Inferior parietal cortex (tissue), 1 donor: ENCODE measurements at regions not wholly inside any gene's neighbourhood (a gene's known extent, or its start where the extent isn't known, plus 50 kb on each side); places are given as distances from the start of the nearest gene placed in this dataset.
"Not testable (repeated sequence)": the region's sequence is repeated elsewhere in the genome, so short reads cannot be mapped to it uniquely, and the experiment has no call there.

Experiments used
- DNase-seq: peaks from one replicate; pipeline ENCODE4 v3.0.0-alpha.2; 2016; ENCODE audit errors: extremely low spot score

DNA sequence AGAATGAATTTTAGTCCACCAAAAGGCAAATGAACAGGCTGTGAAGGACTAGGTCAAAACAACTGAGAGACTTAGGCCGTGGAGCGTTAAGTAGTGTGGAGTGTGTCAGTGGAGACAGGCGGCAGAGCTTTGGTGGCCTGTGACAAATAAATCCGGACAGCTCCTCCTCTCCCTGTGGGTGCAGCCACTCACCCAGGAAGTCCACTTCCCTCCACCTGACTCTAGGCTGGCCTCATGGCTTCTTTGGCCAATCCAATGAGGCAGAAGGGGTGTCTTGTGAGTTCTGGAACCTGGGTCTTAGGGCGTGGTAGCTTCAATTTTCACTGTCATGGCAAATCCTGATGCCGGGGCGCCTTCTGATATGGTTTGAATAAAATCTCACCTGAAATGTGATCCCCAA is 180.9 kb upstream of the C14orf180 start:
- DNase-seq: no peak

DNA sequence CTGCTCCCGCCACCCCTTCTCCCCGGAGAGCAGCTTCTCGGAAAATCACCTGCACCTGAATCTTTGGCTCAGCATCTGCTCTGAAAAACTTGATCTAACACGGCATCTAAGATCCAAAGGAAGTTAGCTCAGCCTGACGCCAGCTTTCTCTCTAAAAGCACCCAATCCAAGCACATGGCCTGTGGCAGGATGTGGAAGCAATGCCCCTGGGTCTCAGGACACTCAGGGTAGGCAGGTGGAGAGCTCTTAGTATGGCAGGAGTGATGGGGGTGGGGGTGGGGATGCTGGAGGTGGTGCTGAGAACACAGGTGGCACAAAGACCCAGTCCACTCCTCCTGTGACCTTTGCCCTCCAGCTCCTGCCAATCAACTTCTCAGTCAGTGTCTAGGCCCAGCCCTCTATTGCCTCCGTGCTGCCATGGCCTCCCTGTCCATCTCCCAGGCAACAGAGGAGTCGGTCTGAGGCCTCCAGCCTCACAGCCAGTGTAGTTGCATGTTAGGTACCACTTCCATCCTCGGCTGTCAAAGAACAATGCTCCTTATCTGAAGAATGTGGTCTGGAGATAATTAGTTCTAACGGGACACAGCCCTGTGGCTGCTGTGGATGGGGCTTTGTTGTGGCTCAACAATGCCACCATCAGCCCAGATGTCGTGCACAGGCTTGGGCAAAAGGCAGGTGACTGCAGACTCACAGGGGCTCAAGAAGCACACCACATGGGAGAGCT is 180.0 kb upstream of the C14orf180 start:
- no peak for DNase-seq

DNA sequence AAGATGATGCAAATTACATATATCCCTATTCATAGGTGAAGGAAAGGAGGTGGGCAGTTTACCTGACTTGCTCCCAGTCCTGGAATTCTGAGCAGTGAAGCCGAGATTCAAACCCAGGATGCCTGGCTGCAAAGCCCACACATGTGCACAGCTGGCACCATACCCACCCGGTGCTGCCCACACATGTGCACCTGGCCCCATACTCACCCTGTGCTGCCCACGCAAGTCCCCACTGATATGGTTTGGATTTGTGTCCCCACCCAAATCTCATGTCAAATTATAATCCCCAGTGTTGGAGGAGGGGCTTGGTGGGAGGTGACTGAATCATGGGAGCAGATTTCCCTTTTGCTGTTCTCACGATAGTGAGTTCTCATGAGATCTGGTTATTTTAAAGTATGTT is 179.2 kb upstream of the C14orf180 start:
- no peak for DNase-seq

DNA sequence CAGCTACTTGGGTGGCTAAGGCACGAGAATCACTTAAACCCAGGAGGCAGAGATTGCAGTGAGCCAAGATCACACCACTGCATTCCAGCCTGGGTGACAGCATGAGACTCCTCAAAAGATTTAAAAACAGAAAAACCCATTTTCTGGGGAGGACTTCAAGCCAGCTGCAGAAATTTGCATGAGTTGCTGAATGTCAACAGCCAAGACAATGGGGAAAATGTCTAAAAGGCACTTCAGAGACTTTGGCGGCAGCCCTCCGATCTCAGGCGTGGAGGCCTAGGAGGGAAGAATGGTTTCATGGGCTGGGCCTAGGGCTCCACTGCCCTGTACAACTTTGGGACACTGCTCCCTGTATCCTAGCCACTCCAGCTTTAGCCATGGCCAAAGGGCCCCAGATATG is 177.8 kb upstream of the C14orf180 start:
- no peak for DNase-seq

DNA sequence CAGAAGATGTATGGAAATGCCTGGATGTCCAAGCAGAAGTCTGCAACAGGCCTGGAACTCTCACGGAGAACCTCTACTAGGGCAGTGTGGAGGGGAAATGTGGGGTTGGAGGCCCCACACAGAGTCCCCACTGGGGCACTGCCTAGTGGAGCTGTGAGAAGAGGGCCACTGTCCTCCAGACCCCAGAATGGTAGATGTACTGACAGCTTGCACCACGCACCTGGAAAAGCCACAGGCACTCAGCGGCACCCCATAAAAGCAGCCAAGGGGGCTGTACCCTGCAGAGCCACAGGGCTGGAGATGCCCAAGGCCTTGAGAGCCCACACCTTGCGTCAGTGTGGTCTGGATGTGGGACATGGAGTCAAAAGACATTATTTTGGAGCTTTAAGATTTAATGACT is 177.3 kb upstream of the C14orf180 start:
- not testable (repeated sequence) for DNase-seq

DNA sequence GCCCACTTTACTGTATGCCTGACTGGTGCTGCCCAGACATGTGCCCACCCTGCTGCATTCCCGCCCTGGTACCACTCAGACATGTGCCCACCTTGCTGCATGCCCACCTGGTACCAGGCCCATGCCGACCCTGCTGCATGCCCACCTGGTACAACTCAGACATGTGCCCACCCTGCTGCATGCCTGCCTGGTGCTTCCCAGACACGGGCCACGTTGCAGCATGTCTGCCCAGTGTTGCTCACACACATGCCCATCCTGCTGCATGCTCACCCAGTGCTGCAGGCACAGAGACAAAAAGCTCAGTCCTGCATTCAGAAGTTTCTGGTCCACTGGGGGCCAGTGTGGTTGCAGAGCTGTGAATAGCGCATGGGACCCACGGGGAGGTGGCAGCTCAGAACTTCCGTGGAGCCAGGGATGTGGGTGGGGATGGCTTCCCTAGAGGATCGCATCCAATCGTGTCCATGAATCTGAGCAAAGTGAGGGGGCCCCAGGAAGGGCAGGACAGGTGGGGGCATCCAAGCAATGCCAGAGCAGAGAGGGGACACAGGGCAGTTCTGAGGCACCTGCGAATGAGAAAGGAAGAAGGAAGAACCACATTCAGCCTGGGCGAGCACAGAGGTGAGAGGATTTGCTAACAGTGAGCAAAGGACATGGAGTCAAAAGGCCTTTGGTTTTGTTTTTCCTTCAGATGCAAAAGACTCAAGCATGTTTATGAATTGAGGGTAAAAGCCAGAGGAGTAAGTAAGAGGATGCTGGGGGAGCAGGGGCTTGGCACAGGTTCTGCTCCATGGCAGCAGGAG is 175.9 kb upstream of the C14orf180 start:
- no peak for DNase-seq

DNA sequence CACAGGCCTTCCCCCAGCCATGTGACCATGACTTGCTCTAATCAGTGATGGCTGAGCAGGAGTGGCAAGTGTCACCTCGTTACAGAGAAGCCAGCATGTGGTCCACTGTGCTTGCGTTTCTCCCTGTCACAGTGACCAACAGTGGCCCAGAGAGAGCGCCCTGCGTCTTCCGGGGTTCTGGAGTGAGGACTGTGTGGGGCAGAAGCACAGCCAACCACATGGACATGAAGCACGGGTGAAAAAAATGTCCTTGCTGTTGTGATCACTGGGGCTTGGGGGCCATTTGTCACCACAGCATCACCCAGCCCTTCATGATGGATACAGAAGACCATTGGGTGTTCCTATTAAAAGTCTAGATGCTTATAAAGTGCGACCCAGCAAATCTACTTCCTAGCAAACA is 174.6 kb upstream of the C14orf180 start:
- no peak for DNase-seq

DNA sequence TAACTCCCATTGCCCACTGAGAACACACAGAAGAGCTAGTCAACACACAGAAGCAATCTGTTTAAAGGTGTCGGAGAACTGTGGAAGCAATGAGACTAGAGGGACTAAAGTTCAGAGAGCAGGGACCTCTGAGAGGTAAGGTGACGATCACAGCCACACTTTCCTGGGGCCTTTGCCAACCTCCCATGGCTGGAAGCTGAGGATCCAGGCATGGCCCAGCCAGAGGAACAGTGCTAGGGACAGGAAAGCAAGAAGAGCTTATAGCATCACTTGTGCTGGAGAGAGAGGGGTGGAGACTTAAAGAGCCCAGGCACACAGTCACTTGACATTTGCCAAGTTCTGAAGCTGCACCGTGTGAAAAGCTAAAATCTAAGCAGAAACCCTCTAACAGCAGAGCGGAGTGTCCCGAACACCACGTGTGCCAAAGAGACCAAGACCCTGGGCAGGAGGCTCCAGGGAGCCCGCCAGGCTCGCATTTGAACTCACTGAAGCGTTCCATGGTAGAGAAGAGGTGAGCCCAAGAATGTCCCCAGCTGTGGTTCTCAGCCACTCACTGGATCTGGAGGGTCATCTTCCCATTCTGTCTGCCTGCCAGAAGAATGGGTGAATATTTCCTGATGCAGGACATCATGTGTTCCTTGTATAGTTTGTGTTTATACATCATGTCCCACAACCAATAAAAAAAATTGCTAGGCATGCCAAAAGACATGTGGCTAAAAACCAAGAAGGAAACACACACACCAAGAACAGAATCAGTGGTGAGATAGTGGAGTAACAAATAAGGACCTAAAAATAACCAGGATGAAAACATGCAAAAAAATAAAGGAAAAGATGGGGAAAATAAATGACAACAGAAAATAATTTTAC is 174.0 kb upstream of the C14orf180 start:
- DNase-seq: no peak

DNA sequence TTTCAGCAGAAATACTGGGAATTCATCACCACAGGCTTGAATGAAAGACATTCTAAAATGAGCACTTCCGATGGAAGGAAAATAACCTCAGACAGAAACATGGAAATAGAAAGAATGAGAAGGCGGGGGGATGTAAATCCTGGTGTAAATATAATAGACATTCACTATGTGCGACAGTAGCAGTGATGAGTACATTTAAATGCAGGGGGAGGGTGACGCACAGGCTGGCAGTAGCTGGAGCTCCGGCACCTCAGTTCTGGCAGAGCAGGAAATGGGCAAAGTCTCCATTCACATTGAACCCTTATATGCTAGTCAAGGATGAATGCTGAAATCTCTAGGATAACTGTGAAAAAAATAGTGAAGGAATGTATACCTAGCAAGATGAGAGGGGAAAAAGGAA is 172.7 kb upstream of the C14orf180 start:
- no peak for DNase-seq

DNA sequence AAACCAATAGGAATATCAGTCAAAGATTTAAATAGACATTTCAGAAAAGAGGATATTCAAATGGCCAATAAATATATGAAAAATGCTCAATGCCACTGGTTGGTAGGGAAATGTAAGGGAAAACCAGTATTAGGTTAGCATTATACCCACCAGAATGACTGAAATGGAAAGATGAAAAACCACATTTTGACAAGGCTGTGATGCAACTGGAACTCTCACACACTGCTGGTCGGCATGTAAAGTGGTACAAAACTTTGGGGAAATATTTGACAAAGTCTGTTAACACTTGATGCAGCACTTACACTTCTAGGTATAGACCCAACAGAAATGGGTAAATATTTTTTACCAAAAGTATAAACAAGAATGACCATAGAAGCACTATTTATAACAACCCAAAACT is 163.2 kb upstream of the C14orf180 start:
- DNase-seq: no peak

DNA sequence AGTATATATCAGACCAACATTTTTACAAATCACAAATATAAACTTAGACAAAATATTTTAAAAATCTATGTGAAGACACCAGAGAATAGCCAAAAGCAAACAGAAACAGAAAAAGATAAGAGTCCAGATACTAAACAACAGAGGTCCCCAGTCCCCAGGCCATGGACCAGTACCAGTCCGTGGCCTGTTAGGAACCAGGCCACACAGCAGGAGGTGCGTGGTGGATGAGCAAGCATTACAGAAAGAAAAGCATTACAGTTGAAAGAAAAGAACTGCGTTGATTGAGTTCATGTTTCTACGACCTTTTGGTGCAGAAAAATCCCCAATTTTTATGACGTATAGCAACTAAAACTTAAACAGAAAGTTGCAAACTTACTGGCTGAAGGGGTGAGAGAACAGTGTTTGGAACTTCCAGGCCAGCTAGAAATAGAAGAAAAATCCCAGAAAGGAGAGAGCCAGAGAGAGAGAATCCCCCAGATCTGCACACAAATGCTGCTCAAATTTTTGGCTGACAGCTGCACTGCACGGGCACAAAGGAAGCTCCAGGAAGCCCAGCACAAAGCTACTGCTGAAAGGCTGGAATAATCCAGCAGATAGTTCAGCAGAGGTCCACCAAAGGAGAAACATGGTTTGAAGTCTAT is 159.6 kb upstream of the C14orf180 start:
- no peak for DNase-seq

DNA sequence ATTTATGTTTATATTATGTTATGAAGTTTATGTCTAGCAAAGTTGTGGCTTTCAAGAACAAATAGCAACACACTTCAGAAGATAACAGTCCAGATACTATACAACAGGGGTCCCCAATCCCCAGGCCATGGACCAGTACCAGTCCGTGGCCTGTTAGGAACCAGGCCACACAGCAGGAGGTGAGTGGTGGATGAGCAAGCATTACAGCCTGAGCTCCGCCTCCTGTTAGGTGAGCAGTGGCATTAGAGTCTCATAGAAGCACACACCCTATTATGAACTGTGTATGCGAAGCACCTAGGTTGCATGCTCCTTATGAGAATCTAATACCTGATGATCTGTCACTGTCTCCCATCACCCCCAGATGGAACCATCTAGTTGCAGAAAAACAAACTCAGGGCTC is 159.0 kb upstream of the C14orf180 start:
- not testable (repeated sequence) for DNase-seq

DNA sequence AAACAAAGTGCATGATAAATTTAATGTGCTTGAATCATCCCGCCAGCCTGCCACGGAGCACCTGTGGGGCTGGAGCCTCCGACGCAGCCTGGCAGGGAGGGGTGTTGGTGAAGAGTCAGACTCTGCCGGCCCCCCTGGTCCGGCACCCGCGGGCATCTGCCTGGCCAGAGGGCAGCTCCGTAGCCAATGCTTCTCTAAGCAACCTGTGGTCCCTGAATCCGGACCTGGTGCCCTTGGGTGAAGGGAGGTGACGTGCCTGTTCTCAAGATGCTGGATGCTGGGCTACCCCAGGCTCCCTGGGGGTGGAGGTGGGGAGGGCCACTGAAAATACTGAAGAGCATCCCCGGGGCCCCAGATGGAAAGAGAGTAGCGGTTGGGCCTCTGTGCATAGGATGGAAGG is 158.6 kb upstream of the C14orf180 start:
- no peak for DNase-seq

DNA sequence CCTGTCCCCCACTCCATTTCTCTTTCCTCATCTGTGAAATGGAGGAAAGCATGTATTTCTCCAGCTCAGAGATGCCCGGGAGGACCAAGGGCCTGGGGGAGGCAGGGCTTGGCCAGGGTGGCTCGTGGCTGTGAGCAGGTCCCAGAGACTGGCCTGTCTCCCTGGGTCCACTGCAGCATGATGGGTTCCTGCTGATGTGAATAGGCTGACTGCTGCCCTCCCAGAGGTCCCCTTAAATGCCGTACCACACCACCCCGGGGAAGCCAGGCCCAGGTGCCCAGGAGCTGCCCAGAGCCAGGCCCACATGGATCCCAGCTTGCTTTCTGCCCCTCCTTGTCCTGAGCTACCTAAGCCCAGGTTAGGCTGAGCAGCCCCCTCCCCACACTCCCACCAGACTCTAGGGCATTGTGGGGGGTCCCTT is 158.2 kb upstream of the C14orf180 start:
- DNase-seq: no peak

DNA sequence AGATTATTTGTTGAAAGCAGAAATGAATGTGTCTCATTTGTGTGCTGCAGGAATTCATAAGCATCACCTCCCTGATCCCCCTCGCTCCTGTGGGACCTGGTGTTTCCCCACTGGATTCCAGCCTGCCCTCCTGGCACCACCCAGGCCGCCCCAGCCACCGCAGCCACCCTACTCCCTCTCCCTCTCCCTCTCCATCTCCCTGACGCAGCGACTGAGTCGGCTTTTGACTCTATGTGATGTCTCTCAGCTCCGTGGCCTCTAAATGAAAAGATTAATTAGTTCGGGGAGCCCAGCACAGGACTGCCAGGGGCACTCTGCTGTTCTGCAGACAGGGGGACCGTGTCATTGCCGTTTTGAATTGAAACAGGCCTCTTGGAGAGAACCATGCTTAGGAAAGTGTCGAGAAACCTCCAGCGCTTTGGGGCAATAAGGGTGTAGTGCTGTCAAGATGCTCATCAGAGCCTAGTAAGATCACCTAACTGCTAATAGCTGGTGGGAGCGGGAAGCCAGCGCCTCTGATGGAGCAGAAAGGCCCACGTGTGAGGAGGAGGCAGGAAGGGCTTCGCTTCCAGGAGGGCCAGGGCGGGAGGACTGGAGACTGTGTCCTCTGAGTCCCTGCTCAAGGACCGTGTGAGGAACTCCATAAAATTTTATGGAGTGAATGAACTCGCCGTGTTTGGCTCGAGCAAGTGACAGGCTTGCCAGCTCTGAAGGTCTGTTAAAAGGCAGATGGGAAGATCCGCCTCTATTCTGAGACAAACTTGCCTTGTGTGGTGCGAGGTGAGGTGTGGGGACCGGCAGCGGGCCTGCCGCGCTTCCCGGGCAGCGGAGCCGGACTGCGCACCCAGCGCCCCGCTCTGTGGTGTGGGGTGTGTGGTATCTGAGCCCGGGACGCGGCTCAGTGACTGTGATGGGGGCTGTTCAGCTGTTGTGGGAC is 157.4 kb upstream of the C14orf180 start:
- no peak for DNase-seq

DNA sequence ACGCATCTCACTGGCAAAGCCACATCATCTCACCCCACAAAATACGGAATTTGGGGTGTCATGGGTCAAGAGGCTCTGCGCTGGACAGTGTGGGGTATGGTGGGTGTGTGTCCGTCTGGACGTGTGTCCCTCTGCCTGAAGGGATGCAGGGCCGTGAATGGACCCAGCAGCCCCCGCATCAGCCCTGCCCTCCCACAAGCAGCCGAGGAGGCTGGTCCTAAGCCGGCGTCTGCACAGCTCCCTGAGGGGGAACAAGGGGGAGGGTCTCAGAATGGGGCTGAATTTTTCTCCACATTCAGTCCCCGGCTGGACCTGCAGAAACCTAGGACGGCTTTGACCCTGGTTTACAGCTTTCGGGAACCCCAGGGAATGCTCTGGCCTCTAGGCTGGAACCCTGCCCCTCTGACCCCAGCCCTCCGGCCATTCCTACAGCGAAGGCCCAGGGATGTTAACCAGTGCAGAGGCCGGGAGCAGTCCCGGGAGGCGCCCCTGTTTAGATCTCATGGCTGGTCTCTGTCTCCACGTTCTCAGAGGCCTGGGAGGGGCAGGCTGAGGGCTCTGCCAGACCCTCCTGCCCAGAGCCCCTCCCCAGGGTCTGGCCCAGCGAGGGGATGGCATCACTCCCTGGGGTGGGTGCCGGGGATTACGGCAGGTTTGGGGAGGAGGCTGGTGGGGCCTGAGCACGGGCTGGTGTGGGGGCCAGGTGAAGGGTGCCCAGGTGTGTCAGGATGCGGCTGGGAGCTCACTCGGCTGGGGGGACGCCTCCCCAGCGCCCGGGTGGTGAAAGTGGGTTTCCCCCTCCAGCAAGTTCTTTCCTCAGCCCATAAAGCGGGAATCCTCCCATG is 156.5 kb upstream of the C14orf180 start:
- DNase-seq: no peak

DNA sequence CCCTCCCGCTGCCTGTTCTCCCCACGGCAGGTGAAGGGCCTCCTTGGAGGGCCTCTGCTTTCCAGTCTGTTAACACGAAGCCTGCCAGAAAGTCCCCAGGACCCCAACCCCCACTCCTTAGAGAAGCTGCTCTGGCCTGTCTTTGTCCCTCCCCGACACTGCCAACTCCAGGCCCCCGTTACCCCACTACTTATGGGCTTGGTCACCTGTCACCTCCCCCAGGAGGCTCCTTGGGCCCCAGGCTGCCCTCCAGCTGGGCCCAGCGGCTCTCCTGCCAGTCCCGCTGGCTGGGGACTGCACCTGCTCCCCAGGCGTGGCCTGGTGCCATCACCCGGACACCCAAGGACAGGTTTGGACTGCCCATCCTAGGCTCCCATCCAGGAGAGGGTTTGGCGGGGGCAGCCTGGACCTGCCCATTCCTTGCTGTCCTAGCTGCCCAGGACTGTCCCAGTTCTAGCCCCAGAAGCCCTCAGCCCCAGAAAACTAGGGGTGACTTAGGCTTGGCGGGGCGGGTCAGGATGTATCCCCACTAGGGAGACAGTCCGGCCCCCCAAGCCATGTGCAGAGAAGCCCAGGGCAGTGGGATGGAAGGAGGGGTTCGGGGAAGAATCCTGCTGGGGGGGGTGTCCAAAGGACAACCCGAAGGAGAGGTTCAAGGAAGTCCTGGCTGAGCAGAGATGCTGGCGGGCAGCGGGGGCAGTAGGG is 155.7 kb upstream of the C14orf180 start:
- DNase-seq: no peak

DNA sequence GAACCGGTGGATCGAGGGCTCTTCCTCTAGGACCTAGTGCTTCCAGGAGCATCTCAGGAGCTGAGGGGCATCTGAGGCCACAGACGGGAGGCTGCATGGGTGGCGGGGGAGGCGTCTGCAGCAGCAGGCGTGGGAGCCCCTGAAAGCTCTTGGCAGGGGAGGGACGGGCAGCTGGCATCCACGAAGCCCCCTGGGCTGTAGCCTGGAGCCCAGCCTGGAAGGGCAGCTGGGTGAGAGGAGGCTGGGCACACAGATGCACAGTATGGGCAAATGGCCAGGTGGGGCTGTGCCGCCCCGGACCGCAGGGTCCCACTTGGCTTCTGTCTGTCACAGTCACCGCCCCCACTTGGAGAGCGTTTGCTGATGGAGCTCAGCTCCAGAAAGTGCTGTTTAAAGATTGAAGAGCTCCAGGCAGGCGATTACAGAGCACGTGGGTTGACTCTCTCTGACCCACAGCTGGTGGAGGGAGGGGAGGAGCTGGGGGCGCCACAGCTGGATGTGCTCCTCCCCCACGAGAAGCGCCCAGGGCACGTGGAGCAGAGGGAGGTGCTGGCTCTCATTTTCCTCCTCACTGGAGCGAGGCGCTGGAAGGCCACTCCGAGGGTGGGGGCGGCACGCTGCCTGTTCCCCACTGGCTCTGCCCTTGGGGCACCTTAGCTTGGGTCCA is 155.0 kb upstream of the C14orf180 start:
- peak; percentile 27 for DNase-seq
